ENCODE measurements at regions not wholly inside any gene's neighbourhood (a gene's known extent, or its start where the extent isn't known, plus 50 kb on each side); places are given as distances from the start of the nearest gene placed in this dataset.
A peak's percentile ranks its signal among the peaks of the same experiment; 100 is the strongest.
"Not testable (repeated sequence)": the region's sequence is repeated elsewhere in the genome, so short reads cannot be mapped to it uniquely, and the experiment has no call there.

DNA sequence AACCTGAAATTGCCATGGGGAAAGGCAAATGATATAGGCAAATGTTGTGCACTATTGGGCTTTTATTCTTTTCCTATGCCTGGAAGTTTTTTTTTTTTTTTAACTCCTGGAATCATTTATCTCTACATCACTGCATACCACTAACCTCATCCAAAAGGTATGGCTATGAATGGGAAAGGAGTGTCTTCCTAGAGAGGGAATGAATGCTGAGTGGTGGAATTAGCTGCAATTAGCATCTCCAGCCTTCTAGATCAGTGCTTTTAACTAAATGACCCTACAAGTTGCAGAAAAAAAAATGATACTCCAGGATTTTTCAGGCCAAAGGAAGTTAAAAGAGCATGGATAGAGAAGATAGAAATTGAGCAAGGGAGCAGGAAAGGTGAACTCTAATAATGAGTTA, 429.8 kb upstream of the PDZRN3 start:
- DNase-seq (ENCODE audit: low read depth), result no peak

GRCh38 chr3:74053970-74054516, 429.3 kb upstream of the PDZRN3 start:
- DNase-seq (ENCODE audit: low read depth), result no peak

GRCh38 chr3:74049444-74049843, 424.7 kb upstream of the PDZRN3 start:
- no peak for DNase-seq (ENCODE audit: low read depth)

GRCh38 chr3:74048699-74049098, 424.0 kb upstream of the PDZRN3 start:
- DNase-seq (ENCODE audit: low read depth), result no peak

DNA sequence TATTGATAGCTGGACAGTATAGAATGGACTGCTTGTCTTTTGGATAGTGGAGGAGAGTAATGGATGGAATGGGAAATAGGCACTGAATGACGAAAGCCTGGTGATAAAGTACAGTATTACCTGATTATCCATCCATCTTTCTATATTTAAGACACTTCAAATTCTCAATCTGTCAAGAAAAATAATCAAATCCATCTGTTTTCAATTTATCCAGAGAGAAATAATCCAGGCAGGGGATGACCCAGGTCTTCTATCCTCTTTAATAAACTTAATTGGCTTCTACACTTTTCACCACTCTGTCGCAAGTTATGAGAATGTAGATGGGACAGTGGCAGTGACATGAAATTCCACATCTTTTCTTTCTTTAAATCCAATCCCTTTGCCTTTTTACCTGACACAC, 420.3 kb upstream of the PDZRN3 start:
- DNase-seq (ENCODE audit: low read depth), result no peak

- no peak for DNase-seq (ENCODE audit: low read depth)
These were observed 416.4 kb upstream of the PDZRN3 start for GRCh38 chr3:74041068-74041675.

GRCh38 chr3:74039105-74039504, 414.4 kb upstream of the PDZRN3 start:
- no peak for DNase-seq (ENCODE audit: low read depth)

- DNase-seq (ENCODE audit: low read depth), result no peak
These were observed 411.8 kb upstream of the PDZRN3 start for GRCh38 chr3:74036568-74036967.

GRCh38 chr3:74036102-74036501, 411.4 kb upstream of the PDZRN3 start:
- DNase-seq (ENCODE audit: low read depth), result no peak

DNA sequence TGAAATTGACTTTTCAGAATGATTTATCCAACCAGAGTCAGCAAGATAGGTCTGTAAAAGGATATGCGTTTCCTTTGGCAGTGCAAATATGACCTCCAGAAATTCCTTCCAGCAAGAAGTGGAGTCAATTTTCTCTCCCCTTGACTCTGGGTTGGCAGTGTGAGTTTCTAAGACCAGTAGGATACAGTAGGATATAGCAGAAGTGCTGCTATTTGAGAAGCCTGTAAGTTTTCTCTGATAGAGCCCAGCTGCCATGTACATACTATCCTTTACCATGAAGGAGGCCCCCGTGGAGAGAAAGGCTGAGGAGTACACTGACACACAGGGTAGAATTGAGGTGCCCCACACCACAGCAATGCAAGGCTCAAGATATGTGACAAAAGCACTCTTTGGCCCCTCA, 409.1 kb upstream of the PDZRN3 start:
- no peak for DNase-seq (ENCODE audit: low read depth)

DNA sequence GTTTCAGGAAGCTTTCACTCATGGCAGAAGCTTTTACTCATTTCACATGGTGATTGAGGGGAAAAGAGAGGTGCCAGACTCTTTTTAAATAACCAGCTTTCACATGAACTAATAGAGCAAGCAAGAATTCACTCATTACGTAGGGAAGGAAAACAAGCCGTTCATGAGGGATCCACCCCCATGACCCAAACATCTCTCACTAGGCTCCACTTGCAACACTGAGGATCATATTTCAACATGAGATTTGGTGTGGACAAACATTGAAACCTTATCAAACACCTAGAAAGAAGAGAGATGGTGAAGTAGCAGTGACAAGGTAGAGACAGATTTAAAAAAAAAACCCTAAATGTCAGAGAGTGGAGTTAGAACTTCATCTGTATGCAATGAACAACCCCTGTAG, 408.6 kb upstream of the PDZRN3 start:
- no peak for DNase-seq (ENCODE audit: low read depth)

DNA sequence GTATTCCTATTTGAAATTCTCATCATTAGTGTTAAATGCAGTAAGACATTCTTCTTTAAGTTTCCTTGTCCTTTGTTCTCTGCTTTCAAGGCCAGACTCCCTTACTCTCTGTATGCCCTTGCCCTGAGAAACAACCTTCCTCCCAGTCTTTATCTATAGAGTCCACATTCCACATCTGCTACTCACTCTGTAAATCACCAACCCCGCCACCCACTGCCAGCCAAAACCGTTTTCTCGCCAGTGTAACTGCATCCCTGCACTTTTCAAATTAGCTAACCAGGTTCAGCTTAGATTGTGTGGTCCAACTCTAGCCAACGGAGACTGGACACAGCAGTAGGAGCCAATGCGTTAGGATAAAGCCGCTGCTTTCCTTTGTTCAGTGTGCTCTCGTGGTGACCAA, 402.4 kb upstream of the PDZRN3 start:
- no peak for DNase-seq (ENCODE audit: low read depth)

DNA sequence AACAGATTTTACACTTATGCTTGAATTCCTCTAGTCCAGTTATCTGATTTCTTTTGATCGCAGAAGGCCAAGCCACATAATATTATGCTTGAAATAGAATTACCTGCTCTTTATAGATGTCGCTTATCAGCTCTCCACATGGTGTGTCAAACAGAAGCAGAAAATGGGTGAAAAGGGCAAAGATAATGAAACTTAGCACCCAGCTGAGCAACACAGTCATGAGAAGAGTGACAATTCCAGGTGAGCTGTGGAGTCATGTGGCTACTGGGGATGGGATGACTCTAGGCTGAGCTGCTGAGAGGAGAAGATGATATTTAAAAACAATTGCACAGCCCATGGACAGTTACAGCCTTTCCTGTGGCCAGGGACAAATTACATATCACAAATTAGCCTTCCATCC, 398.7 kb upstream of the PDZRN3 start:
- no peak for DNase-seq (ENCODE audit: low read depth)

GRCh38 chr3:74021449-74021848, 396.7 kb upstream of the PDZRN3 start:
- no peak for DNase-seq (ENCODE audit: low read depth)

DNA sequence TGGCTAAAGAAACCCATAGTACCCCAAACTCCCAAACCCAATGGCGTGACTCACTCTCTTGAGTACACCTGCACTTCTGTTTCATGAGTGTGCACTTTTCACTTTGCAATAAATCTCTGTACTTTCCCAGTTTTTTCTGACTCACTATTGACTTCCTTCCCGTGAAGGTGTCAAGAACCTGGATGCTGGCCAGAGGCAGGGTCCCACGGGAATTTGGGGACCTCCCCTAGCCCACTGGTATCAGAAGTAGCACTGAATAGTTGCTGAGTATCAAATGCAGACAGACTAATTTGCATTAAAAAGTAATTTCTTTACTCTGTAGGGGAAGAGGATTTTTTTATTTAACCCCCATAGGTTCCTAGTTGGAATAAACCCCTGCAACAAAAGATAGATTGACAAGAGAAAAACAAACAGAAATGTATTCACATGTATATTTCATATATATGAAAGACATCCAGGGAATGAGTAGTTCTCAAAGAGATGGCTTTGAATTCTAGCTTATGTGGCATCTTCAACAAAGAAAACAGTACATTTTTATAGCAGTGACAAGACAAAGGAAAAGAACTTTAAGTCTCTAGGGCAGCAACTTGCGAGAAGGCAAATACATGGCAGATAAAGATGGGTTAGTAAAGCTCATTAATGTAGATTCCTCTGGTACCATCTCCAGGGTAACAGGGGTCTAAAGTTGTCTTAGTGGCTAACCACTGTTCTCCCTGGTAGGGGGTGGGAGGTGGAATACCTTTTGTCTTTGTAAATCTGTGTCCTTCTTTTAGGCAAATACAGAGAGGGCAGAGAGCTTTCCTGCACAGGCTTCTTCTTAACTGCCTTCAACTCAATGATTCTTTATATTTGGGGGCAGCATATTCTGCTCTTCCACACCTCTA, 385.5 kb upstream of the PDZRN3 start:
- no peak for DNase-seq (ENCODE audit: low read depth)

DNA sequence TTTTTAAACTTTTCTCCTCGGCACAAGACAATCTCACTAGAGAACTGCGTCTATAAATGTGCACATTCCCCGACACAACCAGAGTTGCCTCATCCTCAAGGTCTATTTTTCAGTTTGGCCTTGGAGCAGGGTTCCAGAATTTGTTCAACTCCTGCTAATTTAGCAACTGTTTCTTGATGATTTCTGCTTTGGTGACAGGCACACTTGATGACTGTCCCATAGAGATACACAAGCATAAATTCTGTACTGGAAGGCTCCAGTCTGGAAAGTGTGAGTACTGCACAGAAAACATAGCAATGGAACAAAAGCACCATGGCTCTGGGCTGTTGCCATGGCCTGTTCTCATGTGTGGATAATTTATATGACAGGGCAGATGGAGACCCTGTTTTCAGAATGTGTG, 379.6 kb upstream of the PDZRN3 start:
- no peak for DNase-seq (ENCODE audit: low read depth)

DNA sequence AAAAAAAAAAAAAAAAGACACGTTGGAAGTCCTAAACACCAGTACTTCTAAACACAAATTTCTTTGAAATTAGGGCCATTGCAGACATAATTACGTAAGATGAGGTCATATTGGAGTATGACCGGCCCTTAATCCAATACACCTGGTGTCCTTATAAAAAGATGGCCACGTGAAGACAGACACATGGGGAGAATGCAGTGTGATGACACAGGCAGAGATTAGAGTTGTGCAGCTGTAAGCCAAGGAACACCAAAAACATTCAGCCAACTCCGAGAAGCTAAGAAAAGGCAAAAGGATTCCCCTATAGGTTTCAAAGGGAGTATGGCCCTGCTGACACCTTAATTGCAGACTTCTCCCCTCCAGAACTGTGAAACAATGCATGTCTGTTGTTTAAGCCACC, 379.0 kb upstream of the PDZRN3 start:
- DNase-seq (ENCODE audit: low read depth), result no peak

DNA sequence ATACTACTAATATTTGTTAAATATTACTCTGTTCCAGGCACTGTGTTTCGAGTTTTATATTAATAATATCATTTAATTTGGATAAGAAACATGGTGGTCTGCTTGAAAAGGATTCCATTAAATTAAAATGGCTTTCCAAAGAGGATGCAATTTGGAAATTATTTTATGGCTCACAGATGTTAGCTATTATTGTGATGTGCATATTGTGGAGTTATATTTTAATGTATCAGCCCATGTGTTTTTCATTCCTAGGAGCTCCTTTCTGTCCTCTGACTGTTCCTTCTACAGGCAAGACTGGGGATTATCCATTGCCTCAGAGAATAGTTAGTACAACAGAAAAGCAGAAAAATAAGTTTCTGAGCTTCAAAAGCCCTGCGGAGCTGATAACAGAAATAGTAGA, 376.7 kb upstream of the PDZRN3 start:
- DNase-seq (ENCODE audit: low read depth), result peak; percentile 5

- peak; percentile 59 for DNase-seq (ENCODE audit: low read depth)
These were observed 376.0 kb upstream of the PDZRN3 start for GRCh38 chr3:74000725-74001124.

GRCh38 chr3:73999501-73999900, 374.8 kb upstream of the PDZRN3 start:
- DNase-seq (ENCODE audit: low read depth), result peak; percentile 48

- not testable (repeated sequence) for DNase-seq (ENCODE audit: low read depth)
These were observed 365.9 kb upstream of the PDZRN3 start for GRCh38 chr3:73990691-73991090.

- no peak for DNase-seq (ENCODE audit: low read depth)
These were observed 342.0 kb upstream of the PDZRN3 start for GRCh38 chr3:73966733-73967132.

GRCh38 chr3:73964818-73965217, 340.1 kb upstream of the PDZRN3 start:
- DNase-seq (ENCODE audit: low read depth), result no peak
